Embryonic facial prominence (tissue), 1 donor: ENCODE measurements at regions not wholly inside any gene's neighbourhood (a gene's known extent, or its start where the extent isn't known, plus 50 kb on each side); places are given as distances from the start of the nearest gene placed in this dataset.
"Not testable (repeated sequence)": the region's sequence is repeated elsewhere in the genome, so short reads cannot be mapped to it uniquely, and the experiment has no call there.

Experiments
- DNase-seq: peaks from one replicate; pipeline ENCODE4 v3.0.0-alpha.2; 2016; ENCODE audit errors: extremely low spot score

GRCh38 chr2:51335087-51336058 is 303.4 kb upstream of the NRXN1 start:
- DNase-seq: no peak

GRCh38 chr2:51329512-51329911 is 297.6 kb upstream of the NRXN1 start:
- no peak for DNase-seq

GRCh38 chr2:51324051-51324450 is 292.1 kb upstream of the NRXN1 start:
- DNase-seq: no peak

- DNase-seq: no peak
Measured at GRCh38 chr2:51322613-51323012, 290.7 kb upstream of the NRXN1 start.

GRCh38 chr2:51304311-51304710 is 272.4 kb upstream of the NRXN1 start:
- DNase-seq: no peak

- no peak for DNase-seq
Measured at GRCh38 chr2:51301381-51301780, 269.4 kb upstream of the NRXN1 start.

GRCh38 chr2:51299370-51299769 is 267.4 kb upstream of the NRXN1 start:
- no peak for DNase-seq

GRCh38 chr2:51297488-51297887 is 265.6 kb upstream of the NRXN1 start:
- DNase-seq: no peak

GRCh38 chr2:51293566-51294200 is 261.8 kb upstream of the NRXN1 start:
- no peak for DNase-seq

- DNase-seq: no peak
Measured at GRCh38 chr2:51291762-51292551, 260.0 kb upstream of the NRXN1 start.

GRCh38 chr2:51290725-51291124 is 258.8 kb upstream of the NRXN1 start:
- DNase-seq: no peak

GRCh38 chr2:51289045-51289444 is 257.1 kb upstream of the NRXN1 start:
- DNase-seq: no peak

- DNase-seq: no peak
Measured at GRCh38 chr2:51268191-51268590, 236.3 kb upstream of the NRXN1 start.

GRCh38 chr2:51265539-51265938 is 233.6 kb upstream of the NRXN1 start:
- DNase-seq: no peak

- no peak for DNase-seq
Measured at GRCh38 chr2:51263951-51264350, 232.0 kb upstream of the NRXN1 start.

GRCh38 chr2:51263101-51263500 is 231.2 kb upstream of the NRXN1 start:
- DNase-seq: not testable (repeated sequence)

GRCh38 chr2:51258301-51258700 is 226.4 kb upstream of the NRXN1 start:
- DNase-seq: no peak

- DNase-seq: no peak
Measured at GRCh38 chr2:51256736-51257135, 224.8 kb upstream of the NRXN1 start.

- no peak for DNase-seq
Measured at GRCh38 chr2:51251356-51251755, 219.4 kb upstream of the NRXN1 start.

- no peak for DNase-seq
Measured at GRCh38 chr2:51247252-51247805, 215.4 kb upstream of the NRXN1 start.

GRCh38 chr2:51243892-51244535 is 212.1 kb upstream of the NRXN1 start:
- no peak for DNase-seq
